ENCODE measurements at regions not wholly inside any gene's neighbourhood (a gene's known extent, or its start where the extent isn't known, plus 50 kb on each side); places are given as distances from the start of the nearest gene placed in this dataset.

DNA sequence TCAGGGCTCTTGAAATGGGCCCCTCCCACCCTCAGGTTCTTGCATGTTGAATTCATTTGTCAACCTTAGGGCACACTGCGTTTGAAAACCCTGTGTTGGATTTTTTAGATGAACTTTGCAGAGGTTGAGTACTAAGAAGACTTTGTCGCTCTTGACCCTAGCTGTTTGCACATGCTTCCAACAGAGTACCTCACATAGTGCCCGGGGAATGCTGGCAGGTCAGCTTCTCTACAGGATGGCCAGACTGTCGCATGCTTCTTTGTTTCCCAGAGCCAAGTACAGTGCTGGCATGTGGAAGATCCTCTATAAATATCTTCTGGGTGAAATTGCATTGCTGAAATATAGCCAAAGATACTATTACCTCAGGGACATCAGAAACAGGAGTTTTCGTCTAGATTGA is 59.9 kb downstream of the FAT3 start:
- H3K4me3 ChIP-seq (ENCODE audit: extremely low read depth in 1 of 4, insufficient read depth in 2 of 4, low read depth in 3 of 4, low read length in 4 of 4) = no peak overlapping the region
- TF ChIP-seq, protein P1, sequence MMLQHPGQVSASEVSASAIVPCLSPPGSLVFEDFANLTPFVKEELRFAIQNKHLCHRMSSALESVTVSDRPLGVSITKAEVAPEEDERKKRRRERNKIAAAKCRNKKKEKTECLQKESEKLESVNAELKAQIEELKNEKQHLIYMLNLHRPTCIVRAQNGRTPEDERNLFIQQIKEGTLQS (IDR thresholded peaks at IDR 0.05; ENCODE audit: insufficient read depth, low read depth, low read length) = no peak
- TF ChIP-seq SRF (IDR thresholded peaks at IDR 0.05; ENCODE audit: low read depth, low read length) (no peak), NRF1 (IDR thresholded peaks at IDR 0.05; ENCODE audit: low read depth, low read length) (no peak), NANOG (IDR thresholded peaks at IDR 0.05; ENCODE audit: insufficient read depth, low read depth, low read length, poor library complexity, severe bottlenecking) (no peak), KDM1A (IDR thresholded peaks at IDR 0.05; ENCODE audit: borderline replicate concordance, low read length) (no peak), POU5F1 (IDR thresholded peaks at IDR 0.05; ENCODE audit: low read depth, low read length) (no peak), SP4 (IDR thresholded peaks at IDR 0.05; ENCODE audit: low read length) (no peak), RFX5 (IDR thresholded peaks at IDR 0.05; ENCODE audit: borderline replicate concordance, low read depth, low read length) (no peak), CBX5 (IDR thresholded peaks at IDR 0.05; ENCODE audit: low read depth, low read length) (no peak), POLR2AphosphoS5 (IDR thresholded peaks at IDR 0.05; ENCODE audit: low read depth, low read length) (no peak), PHF8 (conservative IDR thresholded peaks at IDR 0.05; ENCODE audit: low read depth, low read length) (no peak)
- TF ChIP-seq, protein P2, sequence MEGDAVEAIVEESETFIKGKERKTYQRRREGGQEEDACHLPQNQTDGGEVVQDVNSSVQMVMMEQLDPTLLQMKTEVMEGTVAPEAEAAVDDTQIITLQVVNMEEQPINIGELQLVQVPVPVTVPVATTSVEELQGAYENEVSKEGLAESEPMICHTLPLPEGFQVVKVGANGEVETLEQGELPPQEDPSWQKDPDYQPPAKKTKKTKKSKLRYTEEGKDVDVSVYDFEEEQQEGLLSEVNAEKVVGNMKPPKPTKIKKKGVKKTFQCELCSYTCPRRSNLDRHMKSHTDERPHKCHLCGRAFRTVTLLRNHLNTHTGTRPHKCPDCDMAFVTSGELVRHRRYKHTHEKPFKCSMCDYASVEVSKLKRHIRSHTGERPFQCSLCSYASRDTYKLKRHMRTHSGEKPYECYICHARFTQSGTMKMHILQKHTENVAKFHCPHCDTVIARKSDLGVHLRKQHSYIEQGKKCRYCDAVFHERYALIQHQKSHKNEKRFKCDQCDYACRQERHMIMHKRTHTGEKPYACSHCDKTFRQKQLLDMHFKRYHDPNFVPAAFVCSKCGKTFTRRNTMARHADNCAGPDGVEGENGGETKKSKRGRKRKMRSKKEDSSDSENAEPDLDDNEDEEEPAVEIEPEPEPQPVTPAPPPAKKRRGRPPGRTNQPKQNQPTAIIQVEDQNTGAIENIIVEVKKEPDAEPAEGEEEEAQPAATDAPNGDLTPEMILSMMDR (IDR thresholded peaks at IDR 0.05; ENCODE audit: control extremely low read depth in 1 of 3, insufficient read depth in 1 of 3, low read depth in 1 of 3, low read length in 3 of 3) = no peak

More for the DNA sequence above, 59.9 kb downstream of the FAT3 start:
- H3K14ac ChIP-seq (ENCODE audit: insufficient read length) = no peak overlapping the region
- no peak overlapping the region for H2BK20ac ChIP-seq (ENCODE audit: low read length)
- no peak overlapping the region for H3K4me2 ChIP-seq (ENCODE audit: insufficient read depth in 1 of 2, low read depth in 2 of 2, low read length in 2 of 2)
- no peak overlapping the region for H3K56ac ChIP-seq (replicated peaks; ENCODE audit: insufficient read length, low read depth, low read length)
- no peaks in the 10 kb centered on the region for H3K36me3 ChIP-seq (ENCODE audit: control insufficient read depth in 2 of 4, insufficient read depth in 4 of 4, low read length in 3 of 4)
- peaks cover 0 to 4% (median 3%) of the 10 kb centered on the region in 4 experiments; a peak in 4 of 7 replicates for H3K4me1 ChIP-seq (replicated peaks in 1 of 4; ENCODE audit: control insufficient read depth in 3 of 4, insufficient read depth in 4 of 4, low read length in 3 of 4)
- no peaks in the 10 kb centered on the region for H3K27me3 ChIP-seq (replicated peaks in 1 of 4; ENCODE audit: control insufficient read depth in 3 of 4, extremely low read depth in 1 of 4, insufficient read depth in 3 of 4, low read length in 3 of 4)
- no peak overlapping the region for H4K8ac ChIP-seq (ENCODE audit: extremely low read depth, insufficient read depth, low read length)
- H3K4ac ChIP-seq (replicated peaks; ENCODE audit: insufficient read length, low read depth, low read length) = no peak overlapping the region
- H3K18ac ChIP-seq (ENCODE audit: extremely low read depth, low read length) = no peak overlapping the region
- H2BK5ac ChIP-seq (ENCODE audit: low read depth, low read length) = no peak overlapping the region
- no peaks in the 10 kb centered on the region for H3K23me2 ChIP-seq (ENCODE audit: low read depth, low read length)
- FAIRE-seq = no peak
- ChIA-PET CTCF (ENCODE audit: partially characterized antibody) (interaction anchor here (1.2 to 3.9 kb wide), 3 partner anchors 11 to 32 kb away, joined by 3 to 14 read pairs (median 12); no protein-coding TSS in a partner anchor), POLR2A (ENCODE audit: partially characterized antibody) (interaction anchor here (1.4 kb wide), 1 partner anchor 9 kb away, joined by 5 read pairs; no protein-coding TSS in a partner anchor)
- no peak overlapping the region for H4K5ac ChIP-seq (ENCODE audit: insufficient read length, low read depth, low read length)
- no peak overlapping the region for H2AK5ac ChIP-seq (ENCODE audit: low read depth, low read length)
- no peak overlapping the region for H3K9ac ChIP-seq (replicated peaks in 1 of 4; ENCODE audit: extremely low read depth in 1 of 4, low read depth in 3 of 4, low read length in 3 of 4)
- no peak overlapping the region for H3K27ac ChIP-seq (ENCODE audit: low read depth, low read length)
- no peak for DNase-seq (ENCODE audit: low read depth in 1 of 2, low spot score in 2 of 2)
- no peaks in the 10 kb centered on the region for H3K79me1 ChIP-seq (ENCODE audit: low read depth, low read length)
- H2BK12ac ChIP-seq (ENCODE audit: low read depth, low read length) = no peak overlapping the region
- WGBS, 2 experiments (ENCODE audit: extremely low coverage in 1 of 2, insufficient coverage in 1 of 2, insufficient read length in 1 of 2, insufficient replicate concordance in 2 of 2, low coverage in 1 of 2, low lambda C conversion rate in 2 of 2, missing lambda C conversion rate in 1 of 2) = 84% methylated on average over 5 of the region's 5 CpGs; no CpG with 5 or more reads in 1 of the 2 experiments
- H4K91ac ChIP-seq (replicated peaks; ENCODE audit: insufficient read length, low read length) = no peak overlapping the region
- peaks cover 0 to 7% of the 10 kb centered on the region in 2 experiments; a peak in 1 of 4 replicates for H3K79me2 ChIP-seq (ENCODE audit: control insufficient read depth in 1 of 2, insufficient read depth in 2 of 2, low read length in 2 of 2)
- H2AFZ ChIP-seq (ENCODE audit: low read length) = no peak overlapping the region
- no peak overlapping the region for H2BK120ac ChIP-seq (replicated peaks; ENCODE audit: low read depth, low read length)
- no peaks in the 10 kb centered on the region for H3K9me3 ChIP-seq (ENCODE audit: insufficient read depth in 2 of 2, low read depth in 1 of 2, low read length in 1 of 2)
- H3K23ac ChIP-seq (ENCODE audit: insufficient read length) = no peak overlapping the region
- H2BK15ac ChIP-seq (ENCODE audit: low read length) = no peak overlapping the region
- no peaks in the 10 kb centered on the region for H4K20me1 ChIP-seq (replicated peaks in 1 of 2; ENCODE audit: control insufficient read depth in 1 of 2, insufficient read depth in 2 of 2, low read length in 2 of 2)
